ENCODE measurements at regions not wholly inside any gene's neighbourhood (a gene's known extent, or its start where the extent isn't known, plus 50 kb on each side); places are given as distances from the start of the nearest gene placed in this dataset.
A peak's percentile ranks its signal among the peaks of the same experiment; 100 is the strongest.

GRCh38 chr11:15526859-15527450, 412.2 kb downstream of the INSC start:
- ChIA-PET POLR2A (no interaction called here), CTCF (ENCODE audit: low intra/inter-chr PET ratio) (no interaction called here)
- ATAC-seq (no peak), DNase-seq (ENCODE audit: extremely low read depth in 1 of 4, low spot score in 3 of 4) (no peak), FAIRE-seq (no peak)
- Histone ChIP-seq H3K27ac (ENCODE audit: extremely low read depth, low read depth, low read length) (no peak overlapping the region), H3K9me1 (ENCODE audit: control insufficient read depth, insufficient read depth, low read length) (no peaks in the 10 kb centered on the region), H3K27me3 (ENCODE audit: control insufficient read depth in 2 of 2, insufficient read depth in 2 of 2, low read length in 2 of 2) (no peaks in the 10 kb centered on the region), H3K9me3 (replicated peaks; ENCODE audit: control insufficient read depth, insufficient read depth, low read depth, low read length) (no peaks in the 10 kb centered on the region; the same call in 1 of the 2 replicates), H4K20me1 (replicated peaks; ENCODE audit: control insufficient read depth, insufficient read depth, low read length) (no peaks in the 10 kb centered on the region), H3K4me2 (ENCODE audit: insufficient read depth, low read length) (no peak overlapping the region), H3K4me1 (replicated peaks in 1 of 2; ENCODE audit: control insufficient read depth in 2 of 2, insufficient read depth in 2 of 2, low read length in 2 of 2) (no peaks in the 10 kb centered on the region), H3K79me2 (ENCODE audit: control insufficient read depth, insufficient read depth, low read length) (no peaks in the 10 kb centered on the region), H3K36me3 (ENCODE audit: control insufficient read depth, insufficient read depth, low read length) (no peaks in the 10 kb centered on the region), H2AFZ (ENCODE audit: low read depth, low read length) (no peak overlapping the region), H3K4me3 (no peak overlapping the region), H3K9ac (ENCODE audit: insufficient read depth in 1 of 2, low read depth in 2 of 2, low read length in 2 of 2) (no peak overlapping the region)
- in situ Hi-C loops (cut with MboI) = no loop called here
- intact Hi-C loops (cut with micrococcal nuclease) = no loop called here
- WGBS (ENCODE audit: insufficient coverage, low coverage, missing lambda C conversion rate) = 0% methylated on average over 2 of the region's 2 CpGs
- BruUV-seq (replicated peaks) = no TSS peak
- TF ChIP-seq POLR2AphosphoS2 (IDR thresholded peaks at IDR 0.05; ENCODE audit: low read length) (no peak), RUNX1 (IDR thresholded peaks at IDR 0.05; ENCODE audit: low read depth) (no peak), CREBBP (IDR thresholded peaks at IDR 0.05; ENCODE audit: low read depth, low read length) (no peak), MTA2 (IDR thresholded peaks at IDR 0.05; ENCODE audit: low read depth) (no peak), SAP30 (IDR thresholded peaks at IDR 0.05; ENCODE audit: borderline replicate concordance, insufficient read depth, low read depth, low read length, poor library complexity, severe bottlenecking) (no peak), YY1 (IDR thresholded peaks at IDR 0.05; ENCODE audit: borderline replicate concordance in 1 of 3, control insufficient read depth in 1 of 3, extremely low read depth in 1 of 3, insufficient read depth in 3 of 3, insufficient read length in 1 of 3, insufficient replicate concordance in 2 of 3, low read depth in 1 of 3, low read length in 2 of 3) (no peak), TRIM28 (IDR thresholded peaks at IDR 0.05) (peak; percentile 34; the same call in 1 of the 2 replicates), ZBTB2 (IDR thresholded peaks at IDR 0.05) (no peak)
